ENCODE measurements at regions not wholly inside any gene's neighbourhood (a gene's known extent, or its start where the extent isn't known, plus 50 kb on each side); places are given as distances from the start of the nearest gene placed in this dataset.

DNA sequence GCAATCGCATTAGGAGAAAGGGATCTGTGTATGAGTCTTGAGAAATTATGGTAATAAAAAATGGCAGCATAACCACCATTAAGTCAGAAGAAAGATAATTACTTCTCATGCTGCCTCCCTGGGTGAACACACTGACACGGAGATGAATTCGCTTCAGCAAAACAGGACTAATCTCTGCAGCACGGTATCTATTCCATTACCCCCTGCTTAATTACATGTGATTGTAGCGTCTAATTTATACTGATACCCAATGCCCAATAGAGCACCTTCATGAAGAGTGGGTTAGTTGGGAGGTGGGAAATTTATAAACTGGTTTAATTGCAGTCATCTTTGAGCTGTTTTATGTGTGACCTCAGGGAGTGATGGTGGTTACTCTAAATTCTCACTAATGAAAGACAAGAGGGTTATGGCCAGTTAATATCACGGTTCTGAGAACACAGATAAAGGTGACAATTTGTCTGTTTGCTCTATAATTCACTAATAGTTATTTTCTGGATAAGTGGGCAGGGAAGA lies 476.2 kb upstream of the SULF2 start:
- TF ChIP-seq POLR2A (IDR thresholded peaks at IDR 0.05; ENCODE audit: low read depth, low read length) (no peak), POLR2AphosphoS5 (IDR thresholded peaks at IDR 0.05; ENCODE audit: low read depth, low read length) (no peak)
